Endothelial cell of umbilical vein (primary cell): ENCODE measurements at regions not wholly inside any gene's neighbourhood (a gene's known extent, or its start where the extent isn't known, plus 50 kb on each side); places are given as distances from the start of the nearest gene placed in this dataset.

Experiments
- BruUV-seq: library from RNA; stranded (reverse); fragments of 400-500 nt; replicated peaks from 2 replicates; lab custom pipeline; 2021; lab: Mats Ljungman, UMichigan
- CTCF ChIA-PET: fragments of 300-600, 350-600 bp; sonication (Branson Sonifier 250); formaldehyde crosslinking; loops from one replicate; lab custom pipeline; 2021; ENCODE audit warnings: antibody characterized with exemption, inconsistent platforms; lab: Charles Lee
- POLR2A ChIA-PET: fragments of 300-600, 350-600 bp; sonication (Branson Sonifier 250); formaldehyde crosslinking; loops from one replicate; lab custom pipeline; 2021; ENCODE audit warnings: antibody characterized with exemption, inconsistent platforms; lab: Charles Lee
- DNase-seq: peaks from one replicate; pipeline ENCODE4 v3.0.0-alpha.2; 2011; ENCODE audit warnings: low read depth, low spot score
- FAIRE-seq: peaks from 2 replicates; lab custom pipeline; 2011; peaks lifted over from hg19 to GRCh38; lab: Jason Lieb, UNC
- H2AFZ ChIP-seq: 2 replicates; pipeline ENCODE4 v1.6.0; 2012; ENCODE audit warnings: low read depth, low read length, control low read depth, inconsistent platforms
- H3K27ac ChIP-seq: 2 replicates; pipeline ENCODE4 v1.5.1; 2011; ENCODE audit warnings: low read depth, mild to moderate bottlenecking, control low read depth, low read length, moderate library complexity; ENCODE audit not compliant: insufficient read depth
- H3K27me3 ChIP-seq, 2 experiments: 2 replicates each; pipeline versions ENCODE4 v1.6.0 to v1.6.1; 2011; ENCODE audit warnings: low read length in 2 of 2, mixed read lengths in 1 of 2; ENCODE audit not compliant: control insufficient read depth in 2 of 2, insufficient read depth in 2 of 2
- H3K36me3 ChIP-seq, 2 experiments: 2 replicates in 1 of 2; 3 replicates in 1 of 2; pipeline ENCODE4 v1.5.1; 2011; ENCODE audit warnings: low read length in 2 of 2, mild to moderate bottlenecking in 1 of 2, moderate library complexity in 1 of 2; ENCODE audit not compliant: control insufficient read depth in 2 of 2, insufficient read depth in 2 of 2; ENCODE audit errors: extremely low read depth in 1 of 2
- H3K4me1 ChIP-seq: 3 replicates; pipeline ENCODE4 v1.5.1; 2011; ENCODE audit warnings: mild to moderate bottlenecking, low read length; ENCODE audit not compliant: control insufficient read depth, insufficient read depth; ENCODE audit errors: extremely low read depth
- H3K4me2 ChIP-seq: 2 replicates; pipeline ENCODE4 v1.6.1; 2011; ENCODE audit warnings: low read length, control low read depth, mixed read lengths; ENCODE audit not compliant: insufficient read depth
- H3K4me3 ChIP-seq, 3 experiments: fragments of 200-600 bp in 1 of 3; sonication (generic), shearing (Covaris generic) in 1 of 3; replicated peaks in 1 of 3; 2 replicates each; pipeline ENCODE4 v1.5.1; 2011 to 2016; ENCODE audit warnings: control low read depth in 3 of 3, low read length in 3 of 3, mild to moderate bottlenecking in 2 of 3, inconsistent platforms in 1 of 3, low read depth in 1 of 3, moderate library complexity in 1 of 3; ENCODE audit not compliant: insufficient read depth in 1 of 3
- H3K79me2 ChIP-seq: 2 replicates; pipeline ENCODE4 v1.6.0; 2012; ENCODE audit warnings: low read length, inconsistent platforms; ENCODE audit not compliant: control insufficient read depth, insufficient read depth
- H3K9ac ChIP-seq: replicated peaks from 2 replicates; pipeline ENCODE3; 2011; ENCODE audit warnings: low read length, control low read depth; ENCODE audit not compliant: insufficient read depth; ENCODE audit errors: extremely low read depth
- H3K9me1 ChIP-seq: replicated peaks from 3 replicates; pipeline ENCODE4 v1.6.0; 2011; ENCODE audit warnings: mild to moderate bottlenecking, low read length; ENCODE audit not compliant: control insufficient read depth, insufficient read depth; ENCODE audit errors: extremely low read depth
- H3K9me3 ChIP-seq: replicated peaks from 2 replicates; pipeline ENCODE4 v1.5.1; 2012; ENCODE audit warnings: low read length, inconsistent platforms; ENCODE audit not compliant: control insufficient read depth, insufficient read depth
- H4K20me1 ChIP-seq: replicated peaks from 2 replicates; pipeline ENCODE3; 2011; ENCODE audit warnings: mild to moderate bottlenecking, low read length; ENCODE audit not compliant: control insufficient read depth, insufficient read depth; ENCODE audit errors: extremely low read depth
- CTCF ChIP-seq, 2 donors: IDR thresholded peaks; 1 replicate in 1 of 2; 2 replicates in 1 of 2; pipeline ENCODE4 v1.5.1; 2011; ENCODE audit warnings: low read length in 2 of 2, mild to moderate bottlenecking in 2 of 2, moderate library complexity in 2 of 2, control low read depth in 1 of 2, inconsistent platforms in 1 of 2, low read depth in 1 of 2; ENCODE audit not compliant: insufficient read depth in 1 of 2; ENCODE audit errors: extremely low read depth in 1 of 2
- EZH2 ChIP-seq: IDR thresholded peaks from 2 replicates; pipeline ENCODE4 v1.6.1; 2012; ENCODE audit warnings: borderline replicate concordance, low read depth, mild to moderate bottlenecking, moderate library complexity, low read length, inconsistent platforms; ENCODE audit not compliant: severe bottlenecking
- FOS ChIP-seq: IDR thresholded peaks from 2 replicates; pipeline ENCODE4 v1.6.1; 2011; ENCODE audit warnings: mild to moderate bottlenecking, low read length, moderate library complexity, borderline replicate concordance; ENCODE audit not compliant: insufficient read depth
- GATA2 ChIP-seq: IDR thresholded peaks from 2 replicates; pipeline ENCODE4 v1.7.0; 2011; ENCODE audit warnings: low read depth, mild to moderate bottlenecking, moderate library complexity, mixed read lengths, low read length; ENCODE audit not compliant: insufficient read length, insufficient read depth
- JUN ChIP-seq: IDR thresholded peaks from 2 replicates; pipeline ENCODE4 v1.6.1; 2011; ENCODE audit warnings: borderline replicate concordance, low read depth; ENCODE audit not compliant: insufficient read length, insufficient read depth
- MYC ChIP-seq: IDR thresholded peaks from one replicate; pipeline ENCODE4 v1.6.1; 2011; ENCODE audit warnings: mild to moderate bottlenecking, low read depth, low read length
- POLR2A ChIP-seq: IDR thresholded peaks from 2 replicates; pipeline ENCODE4 v1.6.1; 2012; ENCODE audit warnings: low read depth, mild to moderate bottlenecking, control low read depth, low read length
- POLR2AphosphoS5 ChIP-seq: IDR thresholded peaks from 2 replicates; pipeline ENCODE4 v1.6.1; 2012; ENCODE audit warnings: low read depth, mild to moderate bottlenecking, control low read depth, low read length, moderate library complexity; ENCODE audit not compliant: insufficient read depth
- dilution Hi-C: fragments of 300-500 bp; cut with MboI; formaldehyde crosslinking; loops from one replicate; pipeline ENCODE4 v1.15.0; 2019; ENCODE audit warnings: low sequenced_read_pairs; ENCODE audit not compliant: extremely low pct_ligation_motif_present
- intact Hi-C: fragments of 100-400 bp; cut with micrococcal nuclease; formaldehyde crosslinking; loops from one replicate; pipeline ENCODE4 v1.10.0; 2022
- TF ChIP-seq, protein P1 (sequence below): IDR thresholded peaks from 2 replicates; pipeline ENCODE4 v1.6.1; 2011; ENCODE audit not compliant: insufficient read depth, insufficient read length

GRCh38 chr18:71729611-71730010, 814.5 kb downstream of the CBLN2 start:
- FAIRE-seq: no peak
- H3K27ac ChIP-seq: no peak overlapping the region
- H4K20me1 ChIP-seq: no peaks in the 10 kb centered on the region
- dilution Hi-C loops: no loop called here
- ChIA-PET POLR2A (no interaction called here), CTCF (no interaction called here)
- no peaks in the 10 kb centered on the region for H3K9me3 ChIP-seq
- intact Hi-C loops: no loop called here
- H3K9ac ChIP-seq: no peak overlapping the region
- no peaks in the 10 kb centered on the region for H3K36me3 ChIP-seq
- no peaks in the 10 kb centered on the region for H3K79me2 ChIP-seq
- H3K9me1 ChIP-seq: no peaks in the 10 kb centered on the region
- no peak overlapping the region for H3K4me3 ChIP-seq
- H3K27me3 ChIP-seq: peaks cover 0 to 2% of the 10 kb centered on the region in 2 experiments
- no TSS peak for BruUV-seq
- no peak overlapping the region for H3K4me2 ChIP-seq
- H3K4me1 ChIP-seq: no peaks in the 10 kb centered on the region
- no peak for TF ChIP-seq POLR2AphosphoS5
- TF ChIP-seq CTCF (IDR thresholded peaks at IDR 0.05; ENCODE audit: extremely low read depth in 1 of 2, insufficient read depth in 1 of 2, low read depth in 1 of 2, low read length in 2 of 2): no peak
- TF ChIP-seq POLR2A: no peak
- no peak for TF ChIP-seq GATA2
- no peak for TF ChIP-seq MYC
- TF ChIP-seq EZH2: no peak
- TF ChIP-seq JUN: no peak
- TF ChIP-seq, protein P1, sequence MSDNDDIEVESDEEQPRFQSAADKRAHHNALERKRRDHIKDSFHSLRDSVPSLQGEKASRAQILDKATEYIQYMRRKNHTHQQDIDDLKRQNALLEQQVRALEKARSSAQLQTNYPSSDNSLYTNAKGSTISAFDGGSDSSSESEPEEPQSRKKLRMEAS: no peak
- no peak for TF ChIP-seq FOS
- no peak for DNase-seq
- H2AFZ ChIP-seq: no peak overlapping the region
